ENCODE measurements at regions not wholly inside any gene's neighbourhood (a gene's known extent, or its start where the extent isn't known, plus 50 kb on each side); places are given as distances from the start of the nearest gene placed in this dataset.

DNA sequence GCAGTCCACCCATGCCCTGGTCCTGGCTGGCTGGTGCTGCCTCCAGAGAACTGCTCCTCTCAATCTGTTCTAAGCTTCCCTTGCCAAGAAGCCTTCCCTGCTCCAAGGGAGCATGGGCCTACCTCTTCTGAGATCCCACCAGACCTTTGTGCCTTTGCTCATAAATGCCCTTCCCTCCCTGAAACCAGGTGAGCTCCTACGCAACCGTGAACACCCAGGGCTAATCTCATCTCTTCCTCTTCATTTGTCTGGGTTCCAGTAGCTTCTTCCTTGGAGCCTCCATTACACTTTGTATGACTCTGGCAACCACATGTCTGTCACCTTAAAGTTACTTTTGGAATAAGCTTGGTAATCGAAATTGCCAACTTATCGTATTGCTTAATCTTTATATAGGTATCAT is 270.6 kb downstream of the PBX3 start:
- H3K9me3 ChIP-seq, result no peaks in the 10 kb centered on the region
- no peak overlapping the region for H3K4me3 ChIP-seq
- no peak overlapping the region for H3K27ac ChIP-seq
- H3K36me3 ChIP-seq, result no peaks in the 10 kb centered on the region
- no peak for TF ChIP-seq Cebpa-rat (IDR thresholded peaks at IDR 0.05)
- H4K20me1 ChIP-seq, result no peaks in the 10 kb centered on the region
- no peaks in the 10 kb centered on the region for H3K4me1 ChIP-seq
- H3K9ac ChIP-seq, result no peak overlapping the region
- no peaks in the 10 kb centered on the region for H3K27me3 ChIP-seq
- H3K4me2 ChIP-seq, result no peak overlapping the region

DNA sequence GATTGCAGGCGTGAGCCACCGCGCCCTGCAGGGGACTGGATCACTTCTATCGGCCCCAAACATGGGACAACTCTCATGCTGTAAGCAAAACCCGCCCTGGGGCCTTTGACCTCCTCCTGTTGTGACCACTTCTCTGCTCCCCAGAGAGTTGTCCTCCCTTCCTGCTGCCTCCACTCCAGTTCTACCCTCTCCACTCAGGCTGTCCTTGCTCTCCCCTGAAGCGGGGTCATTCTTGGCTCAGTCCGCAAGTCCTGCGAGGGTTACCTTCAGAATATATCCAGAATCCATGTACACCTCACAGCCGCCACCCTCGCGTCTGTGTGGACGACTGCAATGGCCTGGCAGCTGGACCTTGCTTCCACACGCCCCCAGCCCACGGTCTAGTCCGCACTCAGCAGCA is 273.7 kb downstream of the PBX3 start:
- TF ChIP-seq Cebpa-rat (IDR thresholded peaks at IDR 0.05), result no peak
- Histone ChIP-seq H4K20me1 (no peaks in the 10 kb centered on the region), H3K4me1 (no peaks in the 10 kb centered on the region), H3K27ac (no peak overlapping the region), H3K9me3 (no peaks in the 10 kb centered on the region), H3K4me3 (no peak overlapping the region), H3K9ac (no peak overlapping the region), H3K27me3 (no peaks in the 10 kb centered on the region), H3K4me2 (no peak overlapping the region), H3K36me3 (no peaks in the 10 kb centered on the region)

DNA sequence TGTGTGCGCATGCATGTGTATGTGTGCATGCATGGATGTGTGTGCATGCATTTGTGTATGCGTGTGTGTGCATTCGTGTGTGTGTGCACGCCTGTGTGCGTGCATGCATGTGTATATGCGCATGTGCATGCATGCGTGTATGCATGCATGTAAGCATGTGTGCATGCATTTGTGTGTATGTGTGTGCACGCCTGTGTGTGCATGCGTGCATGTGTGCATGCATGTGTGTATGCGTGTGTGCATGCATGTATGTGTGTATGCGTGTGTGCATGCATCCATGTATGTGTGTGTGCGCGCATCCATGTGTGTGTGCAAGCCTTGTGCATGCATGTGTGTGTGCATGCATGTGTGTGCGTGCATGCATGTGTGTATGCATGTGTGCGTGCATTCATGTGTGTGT is 276.8 kb downstream of the PBX3 start:
- no peak overlapping the region for H3K4me3 ChIP-seq
- TF ChIP-seq Cebpa-rat (IDR thresholded peaks at IDR 0.05), result no peak
- H3K36me3 ChIP-seq, result no peaks in the 10 kb centered on the region
- H3K9me3 ChIP-seq, result no peaks in the 10 kb centered on the region
- 0 out of 2 replicates have a peak, but pooled peaks cover 4% of the 10 kb centered on the region for H3K4me1 ChIP-seq
- H3K27me3 ChIP-seq, result no peaks in the 10 kb centered on the region
- no peak overlapping the region for H3K27ac ChIP-seq
- no peak overlapping the region for H3K9ac ChIP-seq
- no peaks in the 10 kb centered on the region for H4K20me1 ChIP-seq
- no peak overlapping the region for H3K4me2 ChIP-seq

DNA sequence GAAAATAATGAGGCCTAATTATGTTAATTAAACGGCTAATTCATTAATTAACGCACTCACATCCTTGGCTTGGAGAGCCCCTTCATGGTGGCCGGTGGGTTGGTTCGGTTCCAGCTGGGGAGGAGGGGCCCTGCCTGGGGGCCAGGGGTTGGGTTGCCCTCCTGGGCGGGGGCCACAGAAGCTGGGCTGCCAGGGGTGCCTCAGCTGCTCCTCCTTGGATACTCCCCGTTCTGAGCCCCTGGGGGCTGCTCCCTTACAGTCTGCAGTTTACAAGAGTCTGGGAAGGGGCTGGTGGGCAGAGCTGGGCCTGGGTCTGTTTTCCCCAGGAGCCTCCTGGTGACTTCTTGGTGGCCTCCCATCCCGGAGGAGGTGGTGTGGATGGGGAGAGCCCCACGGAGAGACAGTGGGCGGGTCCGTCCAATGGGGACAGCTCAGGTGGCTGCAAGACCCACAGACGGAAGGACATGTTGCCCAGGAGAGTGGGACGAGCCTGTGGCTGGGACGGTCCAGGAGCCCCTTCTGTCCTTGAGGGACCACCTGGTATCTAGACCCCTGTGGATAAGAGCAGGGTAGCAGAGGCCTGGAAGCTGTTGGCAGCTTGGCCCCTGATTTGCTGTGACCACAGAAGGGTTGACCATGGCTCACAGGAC is 277.5 kb downstream of the PBX3 start:
- no peaks in the 10 kb centered on the region for H3K9me3 ChIP-seq
- no peak overlapping the region for H3K27ac ChIP-seq
- 0 out of 2 replicates have a peak, but pooled peaks cover 4% of the 10 kb centered on the region for H3K4me1 ChIP-seq
- H3K27me3 ChIP-seq, result no peaks in the 10 kb centered on the region
- no peak overlapping the region for H3K4me2 ChIP-seq
- H4K20me1 ChIP-seq, result no peaks in the 10 kb centered on the region
- no peaks in the 10 kb centered on the region for H3K36me3 ChIP-seq
- TF ChIP-seq Cebpa-rat (IDR thresholded peaks at IDR 0.05), result no peak
- H3K4me3 ChIP-seq, result no peak overlapping the region
- H3K9ac ChIP-seq, result no peak overlapping the region

DNA sequence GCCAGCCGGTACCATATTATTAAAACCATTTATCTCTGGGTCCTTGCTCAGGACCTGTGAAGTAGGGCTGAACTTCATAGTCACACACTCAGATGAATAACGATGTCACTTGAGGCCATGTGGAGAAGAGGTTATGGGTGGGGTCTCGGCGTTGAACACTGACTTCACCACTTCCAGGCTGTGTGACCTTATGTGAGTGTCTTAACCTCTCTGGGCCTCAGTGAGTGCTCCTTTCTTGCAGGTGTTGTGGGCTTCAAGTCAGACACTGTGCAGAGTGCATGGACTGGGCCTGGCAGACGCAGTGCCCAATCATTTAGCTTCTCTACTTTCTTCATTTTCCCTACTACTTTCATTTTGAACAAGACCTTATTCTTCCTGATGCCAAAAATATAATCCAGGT is 278.8 kb downstream of the PBX3 start:
- Histone ChIP-seq H3K27ac (no peak overlapping the region), H3K9ac (no peak overlapping the region), H3K4me3 (no peak overlapping the region), H3K36me3 (no peaks in the 10 kb centered on the region), H3K4me2 (no peak overlapping the region), H4K20me1 (no peaks in the 10 kb centered on the region), H3K9me3 (no peaks in the 10 kb centered on the region), H3K4me1 (peaks cover 8% of the 10 kb centered on the region; the same call in 1 of the 2 replicates), H3K27me3 (no peaks in the 10 kb centered on the region)
- TF ChIP-seq Cebpa-rat (IDR thresholded peaks at IDR 0.05), result no peak

DNA sequence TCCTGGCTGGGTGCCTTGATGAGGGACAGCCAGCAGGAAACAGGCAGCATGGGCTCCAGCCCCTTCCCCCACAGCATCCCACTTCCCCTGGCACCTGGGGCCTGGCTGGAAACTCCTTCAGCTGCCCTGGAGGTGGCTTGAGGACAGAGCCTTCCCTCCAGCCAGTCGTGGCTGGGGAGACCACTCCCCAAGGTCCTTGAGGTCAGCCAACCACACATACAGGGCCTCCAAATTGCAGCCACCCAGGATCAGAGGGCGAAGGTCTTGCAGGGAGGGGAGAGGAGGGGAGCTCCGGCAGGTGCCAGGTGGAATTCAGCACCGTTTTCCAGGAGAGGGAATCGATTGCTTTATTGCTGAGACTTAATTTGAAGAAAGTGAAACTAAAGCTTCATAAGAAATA is 280.4 kb downstream of the PBX3 start:
- Histone ChIP-seq H3K4me3 (no peak overlapping the region), H3K27ac (no peak overlapping the region), H3K27me3 (no peaks in the 10 kb centered on the region), H3K9me3 (no peaks in the 10 kb centered on the region), H3K4me2 (no peak overlapping the region), H4K20me1 (no peaks in the 10 kb centered on the region), H3K4me1 (peaks cover 8% of the 10 kb centered on the region; the same call in 1 of the 2 replicates), H3K36me3 (no peaks in the 10 kb centered on the region), H3K9ac (no peak overlapping the region)
- TF ChIP-seq Cebpa-rat (IDR thresholded peaks at IDR 0.05), result no peak

DNA sequence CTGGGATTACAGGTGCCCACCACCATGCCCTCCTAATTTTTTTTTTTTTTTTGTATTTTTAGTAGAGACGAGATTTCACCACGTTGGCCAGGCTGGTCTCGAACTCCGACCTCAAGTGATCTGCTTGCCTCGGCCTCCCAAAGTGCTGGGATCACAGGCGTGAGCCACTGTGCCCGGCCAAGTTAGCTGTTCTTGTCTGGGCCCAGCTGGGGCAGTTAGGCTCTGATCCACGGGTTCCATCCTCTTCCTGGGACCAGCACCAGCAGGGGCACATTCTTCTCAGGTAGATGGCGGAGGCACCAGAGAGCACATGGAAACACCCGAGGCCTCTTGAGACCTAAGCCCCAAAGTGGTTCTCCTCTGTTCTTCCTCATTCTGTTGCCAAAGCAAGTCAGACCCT is 281.6 kb downstream of the PBX3 start:
- Histone ChIP-seq H3K27ac (no peak overlapping the region), H3K9ac (no peak overlapping the region), H3K4me1 (peaks cover 15% of the 10 kb centered on the region), H3K4me2 (no peak overlapping the region), H3K4me3 (no peak overlapping the region), H4K20me1 (no peaks in the 10 kb centered on the region), H3K27me3 (no peaks in the 10 kb centered on the region), H3K36me3 (no peaks in the 10 kb centered on the region), H3K9me3 (no peaks in the 10 kb centered on the region)
- TF ChIP-seq Cebpa-rat (IDR thresholded peaks at IDR 0.05), result no peak

DNA sequence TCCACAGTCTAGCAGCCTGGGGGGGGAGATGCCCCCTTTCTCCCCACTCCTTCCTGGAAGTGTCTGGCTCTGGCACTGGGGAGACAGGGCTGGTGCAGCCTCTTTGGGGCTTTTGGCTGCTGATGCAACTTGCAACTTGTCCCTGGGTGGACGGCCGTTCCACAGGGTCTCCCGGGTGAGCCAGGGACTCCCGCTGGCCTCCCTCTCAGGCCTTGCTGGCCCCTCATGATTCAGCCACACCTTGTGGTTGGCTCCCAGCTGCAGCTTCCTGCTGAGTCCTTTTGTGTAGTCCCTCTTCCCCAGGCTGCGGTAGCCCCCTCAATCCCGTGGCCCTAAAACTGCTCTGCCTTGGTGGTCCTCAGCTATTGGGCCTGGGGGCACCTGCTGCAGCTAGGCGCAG is 283.5 kb downstream of the PBX3 start:
- H3K27ac ChIP-seq, result no peak overlapping the region
- H3K36me3 ChIP-seq, result no peaks in the 10 kb centered on the region
- H3K27me3 ChIP-seq, result no peaks in the 10 kb centered on the region
- peaks cover 15% of the 10 kb centered on the region for H3K4me1 ChIP-seq
- TF ChIP-seq Cebpa-rat (IDR thresholded peaks at IDR 0.05), result no peak
- no peaks in the 10 kb centered on the region for H3K9me3 ChIP-seq
- H4K20me1 ChIP-seq, result no peaks in the 10 kb centered on the region
- no peak overlapping the region for H3K4me2 ChIP-seq
- no peak overlapping the region for H3K9ac ChIP-seq
- no peak overlapping the region for H3K4me3 ChIP-seq

DNA sequence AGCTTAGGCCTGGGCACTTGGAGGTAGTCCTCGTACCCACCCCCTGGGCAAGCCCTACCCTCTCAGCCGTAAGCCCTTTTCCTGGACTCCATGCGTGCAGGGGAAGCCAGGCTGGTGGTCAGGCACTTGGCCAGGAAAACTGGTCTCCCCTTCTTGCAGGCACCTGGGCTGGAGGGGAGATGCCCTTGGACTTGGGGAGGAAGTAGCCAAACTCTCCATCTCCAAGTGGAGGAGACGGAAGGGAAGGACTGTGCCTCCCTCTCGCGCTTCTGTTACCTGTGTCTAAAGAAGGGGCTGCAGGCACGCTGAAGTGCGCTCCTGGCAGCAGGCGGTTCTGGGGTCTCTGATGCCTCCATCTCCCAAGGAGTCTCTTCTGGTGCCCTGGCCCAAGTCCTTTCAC is 283.9 kb downstream of the PBX3 start:
- no peaks in the 10 kb centered on the region for H3K36me3 ChIP-seq
- no peak for TF ChIP-seq Cebpa-rat (IDR thresholded peaks at IDR 0.05)
- H3K4me1 ChIP-seq, result peaks cover 15% of the 10 kb centered on the region
- H3K9me3 ChIP-seq, result no peaks in the 10 kb centered on the region
- no peak overlapping the region for H3K4me3 ChIP-seq
- no peak overlapping the region for H3K27ac ChIP-seq
- H3K9ac ChIP-seq, result no peak overlapping the region
- H3K4me2 ChIP-seq, result no peak overlapping the region
- H3K27me3 ChIP-seq, result no peaks in the 10 kb centered on the region
- no peaks in the 10 kb centered on the region for H4K20me1 ChIP-seq

DNA sequence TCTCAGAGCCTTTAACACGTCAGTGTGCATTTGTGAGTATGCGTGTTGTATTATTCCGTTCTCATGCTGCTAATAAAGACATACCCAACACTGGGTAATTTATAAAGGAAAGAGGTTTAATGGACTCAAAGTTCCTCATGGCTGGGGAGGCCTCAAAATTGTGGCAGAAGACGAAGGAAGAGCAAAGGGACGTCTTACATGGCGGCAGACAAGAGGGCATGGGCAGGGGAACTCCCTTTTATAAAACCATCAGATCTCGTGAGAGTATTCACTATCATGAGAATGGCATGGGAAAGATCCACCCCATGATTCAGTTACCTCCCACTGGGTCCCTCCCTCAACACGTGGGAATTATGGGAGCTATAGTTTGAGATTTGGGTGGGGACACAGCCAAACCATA is 285.0 kb downstream of the PBX3 start:
- Histone ChIP-seq H3K9ac (no peak overlapping the region), H3K36me3 (no peaks in the 10 kb centered on the region)
- TF ChIP-seq Cebpa-rat (IDR thresholded peaks at IDR 0.05), result no peak

DNA sequence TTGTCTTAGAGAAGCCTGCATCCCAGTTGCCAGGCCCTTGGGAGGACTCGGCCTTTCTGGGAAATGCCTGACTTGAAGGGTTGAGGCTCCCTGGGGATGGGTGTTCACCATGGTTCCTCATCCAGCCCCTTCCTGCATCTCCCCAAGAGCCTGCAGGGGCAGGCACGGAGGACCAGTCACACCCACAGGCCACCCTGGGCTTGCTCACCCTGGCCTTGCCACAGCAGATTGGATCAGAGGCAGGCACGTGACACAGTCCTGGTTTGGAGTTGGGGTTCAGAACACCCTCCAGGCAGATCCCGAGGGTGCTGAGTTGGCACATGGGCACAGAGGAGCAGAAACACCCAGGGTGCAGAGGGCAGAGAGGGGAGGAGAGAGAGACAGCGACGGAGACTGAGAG is 286.1 kb downstream of the PBX3 start:
- Histone ChIP-seq H3K4me2 (peak overlapping the region; percentile 32; the same call in 1 of the 2 replicates), H3K9ac (no peak overlapping the region), H3K27ac (no peak overlapping the region), H3K36me3 (no peaks in the 10 kb centered on the region), H3K27me3 (no peaks in the 10 kb centered on the region), H4K20me1 (no peaks in the 10 kb centered on the region), H3K9me3 (no peaks in the 10 kb centered on the region), H3K4me1 (peaks cover 25% of the 10 kb centered on the region), H3K4me3 (no peak overlapping the region)
- no peak for TF ChIP-seq Cebpa-rat (IDR thresholded peaks at IDR 0.05)

More for the DNA sequence above, 285.0 kb downstream of the PBX3 start:
- peaks cover 21% of the 10 kb centered on the region for H3K4me1 ChIP-seq
- H4K20me1 ChIP-seq, result no peaks in the 10 kb centered on the region
- no peak overlapping the region for H3K4me3 ChIP-seq
- no peaks in the 10 kb centered on the region for H3K9me3 ChIP-seq
- no peak overlapping the region for H3K4me2 ChIP-seq
- H3K27ac ChIP-seq, result no peak overlapping the region
- H3K27me3 ChIP-seq, result no peaks in the 10 kb centered on the region

All from BLaER1 (cell line).